ENCODE measurements at regions not wholly inside any gene's neighbourhood (a gene's known extent, or its start where the extent isn't known, plus 50 kb on each side); places are given as distances from the start of the nearest gene placed in this dataset.
"Not testable (repeated sequence)": the region's sequence is repeated elsewhere in the genome, so short reads cannot be mapped to it uniquely, and the experiment has no call there.

DNA sequence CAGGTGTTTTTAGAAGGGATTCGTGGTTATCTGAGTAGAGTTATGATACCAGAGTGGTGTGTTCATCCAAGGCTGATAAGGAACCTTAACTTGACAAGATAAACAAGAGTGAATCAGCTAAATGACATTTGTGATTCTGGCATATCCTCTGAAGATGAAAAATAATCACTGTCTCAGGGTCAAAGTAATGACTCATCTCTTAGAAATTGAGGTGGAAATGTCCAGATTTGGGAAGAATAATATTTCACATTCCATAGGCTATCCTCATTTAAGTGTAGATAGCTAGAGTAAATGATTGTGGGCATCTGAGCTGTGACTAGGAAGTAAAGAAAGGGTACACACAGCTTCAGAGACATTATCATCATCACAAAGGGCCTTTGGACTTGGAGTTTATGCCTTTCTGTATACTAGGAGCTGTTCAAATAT lies 255.7 kb downstream of the GJA1 start:
- DNase-seq (ENCODE audit: low spot score): no peak

DNA sequence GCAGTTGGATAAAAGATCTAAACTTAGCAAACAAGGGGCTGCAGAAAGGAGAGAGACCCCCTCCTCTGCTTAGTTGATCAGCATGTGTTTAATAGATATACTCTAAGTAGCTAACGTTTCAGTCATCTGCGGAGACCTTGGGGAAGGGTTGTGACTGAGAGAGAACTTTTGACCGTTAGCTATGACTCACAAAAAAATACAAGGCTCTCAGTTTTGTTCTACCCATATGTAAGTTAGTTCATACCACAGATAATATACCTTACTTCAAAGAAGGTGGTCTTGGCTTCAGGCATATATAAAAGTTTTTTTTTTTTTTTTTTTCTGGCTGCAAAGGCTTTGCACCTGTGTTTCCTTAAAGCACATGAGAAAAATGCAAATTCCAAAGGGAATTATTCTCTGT lies 258.9 kb downstream of the GJA1 start:
- DNase-seq (ENCODE audit: low spot score): no peak

DNA sequence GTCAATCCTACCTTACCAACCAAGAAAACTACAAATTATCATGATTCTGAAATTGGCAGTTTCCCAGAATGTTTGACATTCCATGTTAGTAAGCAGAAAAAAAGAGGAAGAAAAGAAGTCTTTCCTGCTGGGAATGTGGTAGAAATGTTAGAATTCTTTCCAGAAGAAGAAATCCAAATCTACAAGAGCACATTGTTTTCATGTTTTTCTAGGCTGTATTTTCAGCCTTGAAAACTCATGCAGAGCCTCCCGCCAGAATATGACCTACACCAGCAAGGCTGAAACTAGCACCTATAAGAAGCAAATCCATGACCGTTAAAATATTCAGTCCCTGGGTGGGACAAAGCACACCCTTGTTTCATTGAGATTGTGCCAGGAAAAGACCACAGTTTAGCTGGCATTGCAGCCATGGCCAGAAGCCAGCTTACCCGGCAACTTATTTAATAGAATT lies 259.4 kb downstream of the GJA1 start:
- no peak for DNase-seq (ENCODE audit: low spot score)

DNA sequence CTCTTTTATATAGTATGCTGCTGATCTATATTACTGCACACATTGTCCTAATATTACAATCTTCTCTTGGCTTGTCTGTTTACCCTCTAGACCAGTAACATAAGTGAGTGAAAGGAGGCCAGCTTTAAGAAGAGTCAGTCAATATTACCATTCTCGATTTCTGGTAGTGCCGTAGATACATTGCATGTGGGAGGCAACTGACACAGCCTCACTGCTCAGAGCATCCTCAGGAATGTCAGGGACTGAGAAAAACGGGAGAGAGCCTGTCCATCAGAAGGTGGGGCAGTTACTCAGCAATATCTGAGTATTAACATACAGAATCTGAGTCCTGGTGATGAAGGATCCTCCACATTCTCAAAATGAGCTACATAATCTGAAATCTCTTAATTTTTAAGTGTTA lies 259.9 kb downstream of the GJA1 start:
- no peak for DNase-seq (ENCODE audit: low spot score)

DNA sequence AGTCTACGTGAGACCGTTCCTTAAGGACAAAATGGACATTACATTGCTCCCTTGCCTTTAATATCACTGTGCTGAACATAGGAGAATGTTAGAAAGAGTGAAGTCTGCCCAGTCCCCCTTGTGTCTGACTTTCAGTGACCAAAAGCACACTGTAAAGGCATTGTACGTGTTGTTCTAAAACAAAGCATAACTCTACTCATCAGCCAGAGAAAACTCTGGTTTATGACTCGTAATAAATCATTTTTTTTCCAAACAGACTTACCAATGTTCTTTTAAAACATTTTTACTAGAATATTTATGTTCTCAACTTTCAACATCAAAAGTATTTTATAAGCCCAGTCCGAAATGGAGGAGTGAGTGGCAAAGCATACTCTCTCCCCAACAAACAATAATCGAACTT lies 262.5 kb downstream of the GJA1 start:
- DNase-seq (ENCODE audit: low spot score): no peak

DNA sequence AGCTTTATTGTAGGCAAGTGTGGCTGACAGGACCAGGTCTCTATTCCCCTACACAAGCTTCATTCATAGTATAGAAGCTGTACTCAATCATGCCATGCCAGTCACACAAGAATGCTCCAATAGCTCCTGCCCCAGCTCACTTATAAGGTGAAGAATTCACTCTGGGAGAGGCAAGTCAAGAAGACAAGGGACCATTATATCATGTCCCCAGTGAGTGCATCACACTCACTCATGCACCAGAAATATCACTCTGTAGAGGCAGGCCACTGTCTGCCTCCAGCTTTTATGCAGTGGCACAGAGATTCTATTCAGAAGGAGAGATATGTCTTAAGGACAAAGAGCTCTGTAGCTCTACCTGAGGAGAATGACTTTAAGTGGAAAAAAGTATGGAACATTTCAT lies 263.2 kb downstream of the GJA1 start:
- no peak for DNase-seq (ENCODE audit: low spot score)

DNA sequence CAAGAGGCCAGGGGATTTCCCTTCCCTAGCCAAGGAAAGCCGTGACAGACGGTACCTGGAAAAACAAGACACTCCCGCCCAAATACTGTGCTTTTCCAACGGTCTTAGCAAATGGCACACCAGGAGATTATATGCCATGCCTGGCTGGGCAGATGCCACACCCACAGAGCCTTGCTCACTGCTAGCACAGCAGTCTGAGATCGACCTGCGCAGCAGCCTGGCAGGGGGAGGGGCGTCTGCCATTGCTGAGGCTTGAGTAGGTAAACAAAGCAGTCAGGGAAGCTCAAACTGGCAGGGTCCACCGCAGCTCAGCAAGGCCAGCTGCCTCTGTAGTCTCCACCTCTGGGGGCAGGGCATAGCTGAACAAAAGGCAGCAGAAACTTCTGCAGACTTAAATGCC lies 267.7 kb downstream of the GJA1 start:
- DNase-seq (ENCODE audit: low spot score): not testable (repeated sequence)

DNA sequence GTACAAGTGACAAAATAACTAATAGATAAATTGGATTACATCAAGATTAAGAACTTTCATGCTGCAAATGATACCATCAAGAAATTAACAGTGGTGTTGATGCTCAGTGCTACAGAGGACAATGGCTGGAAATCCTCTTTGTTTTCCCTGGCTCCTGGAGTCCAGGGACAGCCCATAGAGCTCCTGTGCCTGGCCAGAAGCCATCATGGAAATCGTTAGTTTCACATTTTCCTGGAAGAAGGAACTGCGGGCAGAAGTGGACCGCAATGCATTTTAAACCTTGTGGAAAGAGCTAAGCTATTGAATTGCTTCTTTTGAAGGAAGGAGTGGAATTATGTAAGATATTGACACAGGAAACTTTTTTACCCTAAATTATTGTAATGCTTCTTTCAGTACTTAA lies 276.0 kb downstream of the GJA1 start:
- DNase-seq (ENCODE audit: low spot score): no peak

DNA sequence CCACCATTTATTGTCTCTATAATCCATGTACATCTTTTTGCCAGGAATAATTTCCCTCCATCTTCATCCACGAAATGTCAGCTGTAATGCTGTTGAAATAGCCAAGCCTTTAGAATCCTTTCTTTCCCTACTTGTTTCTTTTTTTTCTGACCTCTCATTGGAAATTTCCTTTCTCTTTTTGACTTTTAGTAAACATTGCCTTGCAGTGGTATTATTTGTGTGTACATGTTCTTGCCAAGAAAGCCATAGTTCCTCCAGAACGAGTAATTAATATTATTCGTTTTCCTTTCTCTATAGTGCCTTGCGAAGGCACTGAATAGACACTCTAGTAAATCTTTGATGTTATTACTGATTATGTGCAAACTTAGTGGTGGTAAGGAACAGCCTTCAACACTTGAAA lies 282.2 kb downstream of the GJA1 start:
- no peak for DNase-seq (ENCODE audit: low spot score)

DNA sequence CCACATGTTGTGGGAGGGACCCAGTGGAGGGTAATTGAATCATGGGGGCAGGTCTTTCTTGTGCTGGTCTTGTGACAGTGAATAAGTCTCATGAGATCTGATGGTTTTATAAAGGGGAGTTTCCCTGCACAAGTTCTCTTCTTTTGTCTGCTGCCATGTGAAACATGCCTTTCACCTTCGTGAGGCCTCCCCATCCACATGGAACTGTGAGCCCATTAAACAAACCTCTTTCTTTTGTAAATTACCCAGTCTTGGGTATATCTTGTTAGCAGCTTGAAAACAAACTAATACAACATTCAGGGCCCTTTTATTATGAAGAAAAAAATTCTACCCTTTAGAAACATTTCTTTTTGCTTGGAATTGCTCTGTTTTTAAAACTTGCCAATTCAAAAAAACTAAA lies 285.4 kb downstream of the GJA1 start:
- DNase-seq (ENCODE audit: low spot score): not testable (repeated sequence)

DNA sequence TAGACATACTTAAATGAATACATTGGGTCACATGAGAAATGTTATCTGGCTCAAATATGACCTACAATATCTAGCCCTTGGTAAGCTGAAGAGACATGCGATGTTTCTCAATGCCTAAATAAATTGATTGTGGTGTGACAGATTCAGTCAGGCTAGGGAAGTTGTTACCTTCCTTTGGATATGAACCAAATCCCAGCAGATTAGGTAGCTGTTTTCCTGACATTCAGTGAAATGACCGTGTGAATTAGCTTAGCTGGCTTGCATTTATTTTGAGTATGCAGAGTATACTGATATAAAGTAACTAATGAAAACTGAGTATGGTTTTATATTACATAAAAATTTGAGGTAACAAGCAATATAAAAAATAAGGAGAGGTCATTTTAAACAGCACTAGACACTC lies 288.2 kb downstream of the GJA1 start:
- no peak for DNase-seq (ENCODE audit: low spot score)

DNA sequence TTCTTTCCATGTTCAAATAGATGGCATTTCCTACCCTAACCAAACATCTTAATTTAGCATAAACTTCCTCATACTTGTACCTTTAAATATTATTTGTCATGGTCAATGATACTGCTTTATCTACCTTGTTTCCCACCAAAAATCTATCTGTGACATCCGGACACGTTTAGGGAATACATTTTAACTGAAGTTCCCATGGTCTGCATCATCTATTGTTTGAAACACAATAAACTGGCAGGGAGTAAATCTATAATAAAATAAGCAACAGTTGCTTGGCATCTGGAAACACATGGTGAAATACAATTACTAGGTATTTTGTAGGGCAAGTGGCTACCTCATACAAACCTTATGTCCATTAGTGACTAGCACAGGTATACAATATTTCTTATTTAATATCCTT lies 289.1 kb downstream of the GJA1 start:
- no peak for DNase-seq (ENCODE audit: low spot score)

DNA sequence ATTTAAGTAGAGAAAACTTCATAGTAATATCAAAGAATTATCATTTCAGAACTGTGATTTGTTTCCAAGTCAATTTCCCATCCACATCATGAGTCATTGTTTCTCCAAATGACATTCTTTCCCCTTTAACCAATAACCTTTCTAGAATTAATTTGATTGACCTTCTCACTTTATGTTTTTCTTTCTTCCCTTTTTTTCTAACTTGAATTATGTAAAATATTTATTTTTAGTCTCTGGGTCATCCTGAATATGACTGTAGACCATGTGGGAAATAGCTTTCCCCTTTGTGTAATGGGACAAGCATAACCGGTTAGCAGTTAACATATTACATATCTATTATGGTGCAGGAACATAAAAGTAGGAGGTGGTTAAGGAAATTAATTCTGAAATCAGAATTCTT lies 291.1 kb downstream of the GJA1 start:
- no peak for DNase-seq (ENCODE audit: low spot score)

DNA sequence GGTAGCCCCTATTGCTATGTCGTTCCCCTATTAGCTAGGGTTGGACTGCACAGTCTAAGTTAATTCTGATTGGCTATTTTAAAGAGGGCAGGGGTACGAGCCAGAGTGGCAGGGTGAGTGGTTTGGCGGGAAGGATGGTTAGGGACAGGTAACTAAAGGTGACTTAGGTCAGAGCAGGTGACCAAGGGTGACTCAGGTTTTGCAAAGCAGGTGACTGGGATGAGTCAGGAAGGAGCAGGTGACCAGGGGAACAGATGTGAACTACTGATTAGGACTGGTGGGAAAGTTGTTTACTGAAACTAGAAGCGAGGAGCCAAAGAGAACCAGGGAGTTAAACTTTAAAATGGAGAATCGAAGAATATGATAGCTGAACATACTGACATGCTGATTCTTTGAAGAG lies 295.2 kb downstream of the GJA1 start:
- no peak for DNase-seq (ENCODE audit: low spot score)

DNA sequence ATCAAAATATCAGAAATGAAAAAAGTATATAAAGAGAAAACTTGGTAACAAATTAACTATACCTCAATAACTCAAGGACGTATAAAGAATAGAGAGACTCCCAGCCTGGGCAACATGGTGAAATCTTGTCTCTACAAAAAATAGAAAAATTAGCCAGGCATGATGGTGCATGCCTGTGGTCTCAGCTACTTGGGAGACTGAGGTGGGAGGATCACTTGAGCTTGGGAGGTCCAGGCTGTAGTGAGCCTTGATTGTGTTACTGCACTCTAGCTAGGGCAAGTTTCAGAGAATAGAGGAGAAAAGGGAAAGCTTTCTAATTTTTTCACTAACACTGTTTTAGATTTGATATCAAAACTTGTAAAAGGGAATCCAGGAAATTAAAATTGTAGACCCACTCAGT lies 295.9 kb downstream of the GJA1 start:
- no peak for DNase-seq (ENCODE audit: low spot score)

DNA sequence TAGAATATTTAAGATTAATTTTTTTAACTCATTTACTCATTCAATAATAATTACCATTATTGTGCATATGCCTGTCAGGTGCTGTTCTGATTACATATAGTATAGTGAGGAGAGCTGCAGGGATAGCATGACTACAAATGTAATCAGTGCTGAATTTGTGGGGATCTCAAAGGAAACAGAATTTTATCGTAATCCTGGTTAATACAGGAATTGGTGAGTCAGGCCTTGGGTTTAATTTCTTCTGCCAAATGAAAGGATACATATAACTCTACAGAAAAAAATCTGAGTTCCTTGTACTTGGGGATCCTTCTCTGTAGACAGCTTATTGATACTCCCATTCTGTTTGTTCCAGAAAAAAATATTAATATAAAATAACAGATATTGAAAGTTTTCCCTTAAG lies 297.2 kb downstream of the GJA1 start:
- no peak for DNase-seq (ENCODE audit: low spot score)

DNA sequence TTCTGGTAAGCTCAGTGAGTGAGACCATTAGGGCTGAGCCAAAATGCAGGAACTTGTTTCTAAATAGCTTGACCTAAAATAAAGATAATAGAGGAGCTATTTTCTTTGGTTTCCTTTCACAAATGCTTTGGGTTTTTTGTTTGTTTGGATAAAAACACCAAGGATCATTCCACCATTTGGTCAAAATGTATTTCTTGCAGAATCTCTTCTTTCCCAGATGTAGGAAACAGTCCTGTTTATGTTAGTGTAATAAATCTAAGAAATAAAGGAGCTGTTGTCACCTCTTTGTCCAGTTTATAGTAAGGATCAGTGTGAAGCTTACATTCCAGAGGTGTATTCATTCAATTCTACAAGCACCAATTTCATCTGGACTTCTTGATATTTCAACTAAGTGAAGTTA lies 297.8 kb downstream of the GJA1 start:
- no peak for DNase-seq (ENCODE audit: low spot score)

DNA sequence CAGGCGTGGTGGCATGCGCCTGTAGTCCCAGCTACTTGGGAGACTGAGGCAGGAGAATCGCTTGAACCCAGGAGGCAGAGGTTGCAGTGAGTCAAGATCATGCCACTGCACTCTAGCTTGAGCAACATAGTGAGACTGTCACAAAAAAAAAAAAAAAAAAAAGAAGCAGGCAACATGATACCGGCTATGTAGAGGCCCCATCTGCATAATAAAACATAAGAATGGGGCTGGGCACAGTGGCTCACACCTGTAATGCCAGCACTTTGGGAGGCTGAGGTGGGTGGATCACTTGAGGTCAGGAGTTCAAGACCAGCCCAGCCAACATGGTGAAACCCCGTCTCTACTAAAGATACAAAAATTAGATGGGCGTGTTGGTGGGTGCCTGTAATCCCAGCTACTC lies 304.7 kb downstream of the GJA1 start:
- not testable (repeated sequence) for DNase-seq (ENCODE audit: low spot score)

DNA sequence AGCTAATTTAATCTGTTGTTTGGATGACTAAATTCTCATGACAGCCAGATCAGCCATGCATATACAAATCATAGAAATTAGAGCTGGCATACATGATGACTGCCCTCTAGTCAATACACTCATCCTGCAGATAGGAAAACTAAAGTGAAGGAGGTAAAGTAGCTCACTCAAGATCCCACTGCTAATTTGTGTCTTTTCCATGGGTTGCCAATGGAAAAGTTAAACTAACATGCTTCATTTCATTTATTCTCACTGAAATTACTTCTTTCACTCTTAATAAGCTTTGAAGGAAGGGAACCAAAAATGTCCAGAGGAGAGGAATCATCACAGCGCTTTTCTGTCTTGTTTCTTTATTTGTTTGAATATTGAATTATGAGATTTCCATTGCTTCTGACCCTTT lies 308.2 kb downstream of the GJA1 start:
- no peak for DNase-seq (ENCODE audit: low spot score)

DNA sequence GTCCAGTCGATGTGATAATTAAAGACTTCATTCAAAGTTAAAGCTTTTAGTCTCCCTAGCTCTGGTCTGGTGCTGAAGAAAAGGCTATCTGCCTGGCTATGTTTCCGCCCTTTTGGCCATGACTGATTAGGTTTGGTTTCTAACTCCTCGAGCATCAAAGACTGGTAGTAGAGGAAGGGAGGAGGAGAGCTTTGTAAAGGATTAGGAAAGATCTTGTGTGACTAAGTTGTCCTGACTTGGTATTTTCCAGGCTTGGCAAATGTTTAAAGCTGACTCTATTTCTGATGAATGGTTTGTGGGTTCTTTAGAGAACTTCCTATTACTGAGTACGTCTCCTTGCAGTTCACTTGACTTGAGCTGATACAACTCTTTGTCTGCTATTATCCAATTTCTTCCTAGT lies 312.9 kb downstream of the GJA1 start:
- no peak for DNase-seq (ENCODE audit: low spot score)

DNA sequence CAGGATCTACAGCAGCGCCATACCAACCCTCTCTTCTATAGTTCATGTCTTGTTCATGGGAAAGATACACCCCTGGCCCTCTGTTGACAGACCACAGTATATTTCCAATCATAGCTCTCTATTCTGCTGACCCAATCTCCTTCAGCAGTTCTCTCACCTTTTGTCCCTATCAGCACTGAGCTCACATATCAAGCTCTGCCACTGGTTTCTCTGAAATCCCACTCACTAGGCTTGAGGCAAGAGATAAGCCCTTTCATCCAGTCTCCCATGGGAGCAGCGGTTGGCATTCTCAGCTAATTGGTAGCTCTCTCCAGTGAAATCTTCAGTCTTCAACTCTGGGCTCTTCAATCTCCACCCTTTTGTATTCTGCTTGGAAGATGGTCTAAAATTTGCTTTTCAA lies 313.4 kb downstream of the GJA1 start:
- DNase-seq (ENCODE audit: low spot score): no peak

DNA sequence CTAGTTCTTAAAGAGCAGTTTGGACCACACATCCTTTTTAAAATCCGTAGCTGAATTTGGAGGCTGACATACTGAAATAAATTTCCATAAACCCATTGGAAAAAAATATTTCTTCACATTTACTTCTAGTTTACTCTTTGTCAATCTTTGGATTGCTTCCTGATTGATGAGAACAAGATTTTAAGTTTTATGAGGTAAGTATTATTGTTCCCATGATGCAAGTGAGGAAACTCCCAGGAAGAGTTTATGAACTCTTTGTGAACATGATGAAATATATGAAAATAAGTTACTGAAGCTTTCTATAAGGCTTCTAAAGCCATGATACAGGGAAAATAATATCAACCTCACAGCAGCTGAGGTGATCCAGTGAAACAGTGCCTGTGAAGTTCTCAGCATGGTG lies 320.0 kb downstream of the GJA1 start:
- no peak for DNase-seq (ENCODE audit: low spot score)

DNA sequence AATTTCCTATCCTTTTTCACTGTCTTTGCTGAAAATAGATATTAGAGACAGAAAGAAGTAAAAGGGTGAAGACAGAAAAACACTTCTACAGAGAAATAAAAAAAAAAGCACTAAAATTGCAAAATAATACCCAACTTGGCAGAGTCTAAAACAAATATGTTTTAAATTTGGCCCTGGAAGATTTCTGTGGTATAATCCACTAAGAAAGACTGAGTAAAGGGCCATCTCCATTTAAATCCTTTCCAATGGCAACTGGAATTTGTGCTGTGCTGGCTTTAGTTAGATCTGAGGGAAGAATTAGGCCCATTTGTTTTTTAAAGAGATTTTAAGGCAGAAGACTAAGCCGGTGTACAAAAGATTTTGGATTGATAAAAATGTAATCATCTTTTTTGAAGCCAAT lies 321.2 kb downstream of the GJA1 start:
- no peak for DNase-seq (ENCODE audit: low spot score)

DNA sequence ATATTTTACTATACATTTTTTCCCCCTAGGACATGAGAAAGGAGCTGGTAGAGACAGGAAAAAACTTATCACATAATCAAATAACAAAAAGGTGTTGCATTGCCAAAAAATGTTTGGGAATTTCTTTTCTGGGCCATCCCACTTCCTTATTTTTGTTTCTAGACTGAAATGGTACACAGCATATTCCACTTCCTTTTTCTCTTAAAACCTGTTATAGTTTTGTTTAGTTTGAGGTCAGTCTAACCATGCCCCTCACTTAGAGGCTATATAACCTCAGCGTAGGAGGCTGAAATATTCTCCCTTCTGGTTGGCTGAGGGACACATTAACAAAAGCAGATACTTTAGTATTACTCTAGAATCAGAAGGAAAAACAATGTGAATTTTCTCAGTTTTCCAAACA lies 323.9 kb downstream of the GJA1 start:
- no peak for DNase-seq (ENCODE audit: low spot score)

DNA sequence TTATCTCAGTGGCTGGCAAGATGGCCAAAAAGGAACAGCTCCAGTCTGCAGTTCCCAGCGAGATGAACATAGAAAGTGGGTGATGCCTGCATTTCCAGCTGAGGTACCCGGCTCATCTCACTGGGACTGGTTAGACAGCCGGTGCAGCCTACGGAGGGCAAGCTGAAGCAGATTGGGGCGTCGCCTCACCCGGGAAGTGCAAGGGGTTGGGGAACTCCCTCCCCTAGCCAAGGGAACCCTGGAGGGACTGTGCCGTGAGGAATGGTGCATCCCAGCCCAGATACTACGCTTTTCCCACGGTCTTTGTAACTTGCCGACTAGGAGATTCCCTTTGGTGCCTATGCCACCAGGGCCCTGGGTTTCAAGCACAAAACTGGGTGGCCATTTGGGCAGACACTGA lies 324.7 kb downstream of the GJA1 start:
- no peak for DNase-seq (ENCODE audit: low spot score)

Measured in RKO (cell line).